Mesendoderm (in vitro differentiated cells): ENCODE measurements at regions not wholly inside any gene's neighbourhood (a gene's known extent, or its start where the extent isn't known, plus 50 kb on each side); places are given as distances from the start of the nearest gene placed in this dataset.

Experiments used
- DNase-seq: peaks from one replicate; pipeline ENCODE4 v3.0.0; 2013
- H2AK5ac ChIP-seq: 2 replicates; pipeline ENCODE4 v1.6.1; 2013; ENCODE audit warnings: low read length, inconsistent platforms
- H2BK120ac ChIP-seq: 2 replicates; pipeline ENCODE4 v1.6.1; 2013; ENCODE audit warnings: low read depth, mild to moderate bottlenecking, low read length, moderate library complexity, mixed read lengths
- H2BK15ac ChIP-seq: replicated peaks from 2 replicates; pipeline ENCODE4 v1.6.1; 2013; ENCODE audit warnings: low read depth, mild to moderate bottlenecking, moderate library complexity
- H2BK5ac ChIP-seq: 2 replicates; pipeline ENCODE4 v1.6.1; 2013; ENCODE audit warnings: low read length, inconsistent platforms
- H3K18ac ChIP-seq: 2 replicates; pipeline ENCODE4 v1.6.1; 2013; ENCODE audit warnings: mild to moderate bottlenecking, low read length, mixed read lengths
- H3K23ac ChIP-seq: one replicate; pipeline ENCODE4 v1.6.1; 2013; ENCODE audit warnings: low read length
- H3K27ac ChIP-seq: 2 replicates; pipeline ENCODE4 v1.5.1; 2013; ENCODE audit warnings: low read depth, mild to moderate bottlenecking, inconsistent platforms, low read length, moderate library complexity
- H3K27me3 ChIP-seq: 2 replicates; pipeline ENCODE4 v1.6.1; 2013; ENCODE audit warnings: low read length, control low read depth, mild to moderate bottlenecking, inconsistent platforms; ENCODE audit not compliant: insufficient read depth, poor library complexity
- H3K36me3 ChIP-seq: 2 replicates; pipeline ENCODE4 v1.6.1; 2013; ENCODE audit warnings: low read length, inconsistent platforms; ENCODE audit not compliant: control insufficient read depth, insufficient read depth
- H3K4ac ChIP-seq: one replicate; pipeline ENCODE4 v1.6.1; 2013; ENCODE audit warnings: low read depth, mild to moderate bottlenecking, low read length, moderate library complexity
- H3K4me1 ChIP-seq: 2 replicates; pipeline ENCODE4 v1.6.1; 2013; ENCODE audit warnings: low read depth, low read length, inconsistent platforms; ENCODE audit not compliant: control insufficient read depth
- H3K4me2 ChIP-seq: 2 replicates; pipeline ENCODE4 v1.6.1; 2013; ENCODE audit warnings: low read length
- H3K4me3 ChIP-seq: 2 replicates; pipeline ENCODE4 v1.5.1; 2013; ENCODE audit warnings: mild to moderate bottlenecking, low read length
- H3K56ac ChIP-seq: one replicate; pipeline ENCODE4 v1.6.1; 2013; ENCODE audit warnings: low read length
- H3K79me1 ChIP-seq: 2 replicates; pipeline ENCODE4 v1.6.1; 2013; ENCODE audit warnings: low read length, inconsistent platforms
- H3K79me2 ChIP-seq: 2 replicates; pipeline ENCODE4 v1.6.1; 2013; ENCODE audit warnings: mild to moderate bottlenecking, low read length; ENCODE audit not compliant: control insufficient read depth, insufficient read depth
- H3K9ac ChIP-seq: 2 replicates; pipeline ENCODE4 v1.6.1; 2013; ENCODE audit warnings: low read length, inconsistent platforms
- H4K5ac ChIP-seq: one replicate; pipeline ENCODE4 v1.6.1; 2013; ENCODE audit warnings: low read length
- H4K8ac ChIP-seq: one replicate; pipeline ENCODE4 v1.6.1; 2013; ENCODE audit warnings: low read depth, mild to moderate bottlenecking, control low read depth, low read length, moderate library complexity
- WGBS: extraction: QIAGEN DNeasy Blood & Tissue Kit; methylation state at CpG from one replicate; pipeline ENCODE4 v1.1.7; 2013; ENCODE audit warnings: low lambda C conversion rate, missing lambda C conversion rate; ENCODE audit not compliant: insufficient coverage; ENCODE audit errors: extremely low coverage; 5-methylcytosine and 5-hydroxymethylcytosine counted together

- H3K27ac ChIP-seq: no peak overlapping the region
- H3K4ac ChIP-seq: no peak overlapping the region
- no peak overlapping the region for H2BK5ac ChIP-seq
- H3K27me3 ChIP-seq: no peaks in the 10 kb centered on the region
- no peak overlapping the region for H2AK5ac ChIP-seq
- no peaks in the 10 kb centered on the region for H3K4me1 ChIP-seq
- no peak overlapping the region for H3K4me3 ChIP-seq
- no peak overlapping the region for H2BK15ac ChIP-seq
- no peak for DNase-seq
- no peak overlapping the region for H4K8ac ChIP-seq
- H3K9ac ChIP-seq: no peak overlapping the region
- no peak overlapping the region for H3K18ac ChIP-seq
- H4K5ac ChIP-seq: no peak overlapping the region
- H3K23ac ChIP-seq: no peak overlapping the region
- H3K79me1 ChIP-seq: no peaks in the 10 kb centered on the region
- H2BK120ac ChIP-seq: no peak overlapping the region
- H3K36me3 ChIP-seq: no peaks in the 10 kb centered on the region
- H3K56ac ChIP-seq: no peak overlapping the region
- H3K4me2 ChIP-seq: no peak overlapping the region
- no peaks in the 10 kb centered on the region for H3K79me2 ChIP-seq
- no CpG with 5 or more reads among the region's 2 CpGs for WGBS
Observed at GRCh38 chr21:40936178-40936577, 89.2 kb upstream of the DSCAM start.

- Histone ChIP-seq H3K9ac (no peak overlapping the region), H2AK5ac (no peak overlapping the region)
- peak; percentile 52 for DNase-seq
Observed at GRCh38 chr21:40936771-40937261, 89.9 kb upstream of the DSCAM start.

DNA sequence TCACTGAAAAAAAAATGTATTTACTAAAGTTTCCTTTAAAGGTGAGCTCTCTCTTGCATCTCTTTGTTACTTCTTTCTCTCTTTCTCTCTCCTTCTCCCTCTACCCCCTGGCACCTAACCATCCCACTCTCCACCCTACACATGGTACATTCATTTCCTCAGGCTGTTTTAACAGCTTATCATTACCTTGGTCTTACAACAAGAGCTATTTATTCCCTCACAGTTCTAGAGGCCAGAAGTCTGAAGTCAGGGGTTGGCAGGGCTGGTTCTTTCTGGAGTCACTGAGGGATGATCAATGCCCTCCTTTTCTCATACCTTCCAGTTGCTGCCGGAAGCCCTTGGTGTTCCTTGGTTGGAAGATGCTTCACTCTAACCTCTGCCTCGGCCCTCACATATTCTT lies 91.1 kb upstream of the DSCAM start:
- Histone ChIP-seq H3K4me1 (no peaks in the 10 kb centered on the region), H2BK15ac (no peak overlapping the region), H3K23ac (no peak overlapping the region), H2AK5ac (no peak overlapping the region), H4K8ac (no peak overlapping the region), H3K79me1 (no peaks in the 10 kb centered on the region), H3K27me3 (no peaks in the 10 kb centered on the region), H2BK120ac (no peak overlapping the region), H4K5ac (no peak overlapping the region), H2BK5ac (no peak overlapping the region), H3K4ac (no peak overlapping the region), H3K9ac (no peak overlapping the region), H3K18ac (no peak overlapping the region), H3K79me2 (no peaks in the 10 kb centered on the region), H3K27ac (no peak overlapping the region), H3K56ac (no peak overlapping the region), H3K4me2 (no peak overlapping the region), H3K4me3 (no peak overlapping the region), H3K36me3 (no peaks in the 10 kb centered on the region)
- WGBS: no CpG with 5 or more reads among the region's 2 CpGs
- no peak for DNase-seq

More at GRCh38 chr21:40936771-40937261, 89.9 kb upstream of the DSCAM start:
- no peak overlapping the region for H3K18ac ChIP-seq
- no peak overlapping the region for H4K5ac ChIP-seq
- no peaks in the 10 kb centered on the region for H3K79me1 ChIP-seq
- H3K36me3 ChIP-seq: no peaks in the 10 kb centered on the region
- no peak overlapping the region for H2BK15ac ChIP-seq
- H4K8ac ChIP-seq: no peak overlapping the region
- no peak overlapping the region for H3K27ac ChIP-seq
- H3K23ac ChIP-seq: no peak overlapping the region
- no peak overlapping the region for H2BK5ac ChIP-seq
- no CpG with 5 or more reads among the region's 10 CpGs for WGBS
- H3K4ac ChIP-seq: no peak overlapping the region
- no peak overlapping the region for H3K56ac ChIP-seq
- H2BK120ac ChIP-seq: no peak overlapping the region
- no peaks in the 10 kb centered on the region for H3K27me3 ChIP-seq
- H3K4me3 ChIP-seq: no peak overlapping the region
- H3K4me2 ChIP-seq: no peak overlapping the region
- no peaks in the 10 kb centered on the region for H3K79me2 ChIP-seq
- H3K4me1 ChIP-seq: no peaks in the 10 kb centered on the region

GRCh38 chr21:40938611-40939010 lies 91.7 kb upstream of the DSCAM start:
- H3K4ac ChIP-seq: no peak overlapping the region
- no peaks in the 10 kb centered on the region for H3K79me1 ChIP-seq
- no peak for DNase-seq
- no peak overlapping the region for H3K27ac ChIP-seq
- no peak overlapping the region for H3K9ac ChIP-seq
- no peak overlapping the region for H3K23ac ChIP-seq
- H4K5ac ChIP-seq: no peak overlapping the region
- no peak overlapping the region for H2BK120ac ChIP-seq
- H3K4me2 ChIP-seq: no peak overlapping the region
- no peaks in the 10 kb centered on the region for H3K4me1 ChIP-seq
- H3K36me3 ChIP-seq: no peaks in the 10 kb centered on the region
- no peak overlapping the region for H2BK15ac ChIP-seq
- H3K27me3 ChIP-seq: no peaks in the 10 kb centered on the region
- H2BK5ac ChIP-seq: no peak overlapping the region
- no peak overlapping the region for H3K18ac ChIP-seq
- no peak overlapping the region for H4K8ac ChIP-seq
- no peak overlapping the region for H2AK5ac ChIP-seq
- no peaks in the 10 kb centered on the region for H3K79me2 ChIP-seq
- WGBS: no CpG with 5 or more reads among the region's 4 CpGs
- no peak overlapping the region for H3K4me3 ChIP-seq
- H3K56ac ChIP-seq: no peak overlapping the region

GRCh38 chr21:40947713-40948112 lies 100.8 kb upstream of the DSCAM start:
- Histone ChIP-seq H4K5ac (no peak overlapping the region), H3K4me3 (no peak overlapping the region), H3K23ac (no peak overlapping the region), H4K8ac (no peak overlapping the region), H2BK120ac (no peak overlapping the region), H2BK5ac (no peak overlapping the region), H3K56ac (no peak overlapping the region), H3K4me2 (no peak overlapping the region), H3K79me1 (no peaks in the 10 kb centered on the region), H2AK5ac (no peak overlapping the region), H3K4me1 (no peaks in the 10 kb centered on the region), H3K4ac (no peak overlapping the region), H3K18ac (no peak overlapping the region), H3K9ac (no peak overlapping the region), H2BK15ac (no peak overlapping the region), H3K36me3 (no peaks in the 10 kb centered on the region), H3K79me2 (no peaks in the 10 kb centered on the region), H3K27me3 (no peaks in the 10 kb centered on the region), H3K27ac (no peak overlapping the region)
- 100% methylated on average over 1 of the region's 3 CpGs for WGBS
- DNase-seq: no peak

DNA sequence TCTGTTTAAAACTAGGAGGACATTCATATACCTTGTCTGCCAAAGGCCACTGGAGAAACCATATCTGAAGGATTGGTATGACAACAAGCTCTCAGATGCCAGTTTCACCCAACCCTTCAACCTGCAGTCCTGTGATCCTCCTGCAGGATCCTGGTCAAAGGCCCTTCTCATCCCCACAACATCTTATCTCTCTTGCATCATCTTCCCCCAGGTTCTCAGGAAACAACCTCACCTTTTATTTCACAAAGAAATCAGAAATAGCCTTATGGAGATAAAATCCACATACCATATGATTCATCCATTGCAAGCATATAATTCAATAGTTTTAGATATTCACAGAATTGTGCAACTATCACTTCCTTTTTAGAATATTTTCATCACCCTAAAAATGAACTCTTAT lies 104.0 kb upstream of the DSCAM start:
- H2BK15ac ChIP-seq: no peak overlapping the region
- no peak overlapping the region for H3K23ac ChIP-seq
- no peaks in the 10 kb centered on the region for H3K4me1 ChIP-seq
- H4K8ac ChIP-seq: no peak overlapping the region
- no peak overlapping the region for H2BK120ac ChIP-seq
- H3K18ac ChIP-seq: no peak overlapping the region
- H4K5ac ChIP-seq: no peak overlapping the region
- no peak overlapping the region for H3K4me3 ChIP-seq
- no peak for DNase-seq
- H3K4ac ChIP-seq: no peak overlapping the region
- H3K56ac ChIP-seq: no peak overlapping the region
- H2AK5ac ChIP-seq: no peak overlapping the region
- H3K9ac ChIP-seq: no peak overlapping the region
- H3K79me1 ChIP-seq: no peaks in the 10 kb centered on the region
- no peak overlapping the region for H2BK5ac ChIP-seq
- no peak overlapping the region for H3K4me2 ChIP-seq
- no peaks in the 10 kb centered on the region for H3K79me2 ChIP-seq
- no peak overlapping the region for H3K27ac ChIP-seq
- no peaks in the 10 kb centered on the region for H3K27me3 ChIP-seq
- no peaks in the 10 kb centered on the region for H3K36me3 ChIP-seq
